A549 (cell line): ENCODE measurements at regions not wholly inside any gene's neighbourhood (a gene's known extent, or its start where the extent isn't known, plus 50 kb on each side); places are given as distances from the start of the nearest gene placed in this dataset.
"Not testable (repeated sequence)": the region's sequence is repeated elsewhere in the genome, so short reads cannot be mapped to it uniquely, and the experiment has no call there.

Experiments
- ATAC-seq, 2 experiments: fragments of 200-7000 bp in 1 of 2; fragments of >200 bp in 1 of 2; cut with Nextera tagmentation in 1 of 2; cut with Tn5 transposase in 1 of 2; 3 replicates each; pipeline versions ENCODE4 v1.8.0 to v1.9.1; 2018 to 2020; ENCODE audit warnings: mild to moderate bottlenecking in 1 of 2, moderate library complexity in 1 of 2
- CTCF ChIA-PET: fragments of 300-600 bp; sonication (Branson Sonifier 250); formaldehyde crosslinking; extraction: SDS; loops from one replicate; lab custom pipeline; 2021; ENCODE audit warnings: antibody characterized with exemption, inconsistent platforms; lab: Yijun Ruan, JAX
- POLR2A ChIA-PET: fragments of 350-600 bp; formaldehyde crosslinking; extraction: SDS; loops from one replicate; lab custom pipeline; 2021; ENCODE audit warnings: antibody characterized with exemption, inconsistent platforms; lab: Yijun Ruan, JAX
- DNase-seq, 2 experiments: peaks; one replicate each; pipeline versions ENCODE4 v3.0.0 to v3.0.0-alpha.2; 2011 to 2016; ENCODE audit warnings: low read depth in 1 of 2, low spot score in 1 of 2
- FAIRE-seq: peaks from 2 replicates; lab custom pipeline; 2011; peaks lifted over from hg19 to GRCh38; lab: Jason Lieb, UNC
- H3K27ac ChIP-seq, 2 experiments: fragments of >200 bp; sonication (Bioruptor Twin); formaldehyde crosslinking; 3 replicates each; pipeline ENCODE4 v1.5.1; 2016 to 2017
- H3K4me1 ChIP-seq: fragments of >200 bp; sonication (Bioruptor Twin); formaldehyde crosslinking; 3 replicates; pipeline ENCODE4 v1.6.1; 2016
- H3K4me2 ChIP-seq: fragments of >200 bp; sonication (Bioruptor Twin); formaldehyde crosslinking; 3 replicates; pipeline ENCODE4 v1.6.1; 2016
- H3K4me3 ChIP-seq: fragments of >200 bp; sonication (Bioruptor Twin); formaldehyde crosslinking; 3 replicates; pipeline ENCODE4 v1.5.1; 2016
- H3K9me3 ChIP-seq: fragments of >200 bp; sonication (Bioruptor Twin); formaldehyde crosslinking; 3 replicates; pipeline ENCODE4 v1.6.1; 2016
- CBX2 ChIP-seq: fragments of 200-600 bp; sonication (generic); IDR thresholded peaks from 2 replicates; pipeline ENCODE4 v1.6.1; 2016; ENCODE audit warnings: low read depth, mild to moderate bottlenecking, borderline replicate concordance
- CBX8 ChIP-seq: fragments of 200-600 bp; sonication (generic); IDR thresholded peaks from 2 replicates; pipeline ENCODE4 v1.6.1; 2016
- CEBPB ChIP-seq, 2 experiments: fragments of >200 bp in 1 of 2; sonication (Bioruptor Twin) in 1 of 2; formaldehyde crosslinking in 1 of 2; IDR thresholded peaks; 2 replicates each; pipeline ENCODE4 v1.6.1; 2012 to 2016
- CHD2 ChIP-seq: fragments of 150-350 bp; IDR thresholded peaks from 2 replicates; pipeline ENCODE4 v1.6.1; 2014; ENCODE audit warnings: low read length; ENCODE audit not compliant: partially characterized antibody
- CHD4 ChIP-seq: fragments of 200-600 bp; sonication (generic); IDR thresholded peaks from 2 replicates; pipeline ENCODE4 v1.6.1; 2016; ENCODE audit warnings: antibody characterized with exemption, mild to moderate bottlenecking, borderline replicate concordance
- EHF ChIP-seq: fragments of 250-450 bp; sonication (Bioruptor Pico); IDR thresholded peaks from 2 replicates; pipeline ENCODE4 v1.5.0; 2020; ENCODE audit warnings: mild to moderate bottlenecking
- FOSL2 ChIP-seq, 2 experiments: fragments of 450-650 bp in 1 of 2; fragments of >200 bp in 1 of 2; sonication (Bioruptor Twin) in 1 of 2; formaldehyde crosslinking; IDR thresholded peaks; 2 replicates each; pipeline versions ENCODE4 v1.5.0 to v1.6.1; 2016 to 2020; ENCODE audit warnings: mild to moderate bottlenecking in 1 of 2, moderate library complexity in 1 of 2
- FOXS1 ChIP-seq: fragments of 250-450 bp; sonication (Bioruptor Pico); IDR thresholded peaks from 2 replicates; pipeline ENCODE4 v1.5.0; 2020; ENCODE audit warnings: mild to moderate bottlenecking, moderate library complexity
- GATA3 ChIP-seq: IDR thresholded peaks from 2 replicates; pipeline ENCODE4 v1.6.1; 2012; ENCODE audit warnings: borderline replicate concordance
- HDAC2 ChIP-seq: fragments of 200-600 bp; sonication (generic); IDR thresholded peaks from 2 replicates; pipeline ENCODE4 v1.6.1; 2016
- MAFK ChIP-seq: fragments of 450-650 bp; IDR thresholded peaks from 2 replicates; pipeline ENCODE4 v1.6.1; 2014; ENCODE audit not compliant: partially characterized antibody
- PHF8 ChIP-seq: fragments of 200-600 bp; sonication (generic); IDR thresholded peaks from 2 replicates; pipeline ENCODE4 v1.6.1; 2016; ENCODE audit warnings: low read depth, mild to moderate bottlenecking, antibody characterized with exemption, moderate library complexity, borderline replicate concordance
- RAD21 ChIP-seq, 2 experiments: fragments of >200 bp in 1 of 2; sonication (Bioruptor Twin) in 1 of 2; formaldehyde crosslinking in 1 of 2; IDR thresholded peaks in 1 of 2; conservative IDR thresholded peaks in 1 of 2; 2 replicates in 1 of 2; 3 replicates in 1 of 2; pipeline ENCODE4 v1.6.1; 2012 to 2018; ENCODE audit warnings: inconsistent platforms in 1 of 2
- RCOR1 ChIP-seq: fragments of 150-350 bp; IDR thresholded peaks from 2 replicates; pipeline ENCODE4 v1.6.1; 2014; ENCODE audit warnings: antibody characterized with exemption, low read length, low read depth
- SMC3 ChIP-seq: fragments of >200 bp; sonication (Bioruptor Twin); formaldehyde crosslinking; IDR thresholded peaks from 3 replicates; pipeline ENCODE4 v1.6.1; 2018; ENCODE audit warnings: inconsistent platforms
- SREBF2 ChIP-seq: fragments of 450-650 bp; IDR thresholded peaks from 2 replicates; pipeline ENCODE4 v1.6.1; 2014; ENCODE audit warnings: mild to moderate bottlenecking, moderate library complexity
- TP53 ChIP-seq: fragments of 250-450 bp; sonication (Bioruptor Pico); IDR thresholded peaks from 2 replicates; pipeline ENCODE4 v1.5.0; 2021; ENCODE audit warnings: mild to moderate bottlenecking, moderate library complexity
- ZNF302 ChIP-seq: fragments of 250-450 bp; sonication (Bioruptor Pico); IDR thresholded peaks from 2 replicates; pipeline ENCODE4 v1.9.0; 2021; ENCODE audit warnings: inconsistent platforms, mild to moderate bottlenecking, moderate library complexity
- WGBS: methylation state at CpG from one replicate; pipeline ENCODE4 v1.1.6; 2017; ENCODE audit errors: missing lambda C conversion rate; 5-methylcytosine and 5-hydroxymethylcytosine counted together
- TF ChIP-seq, protein P1 (sequence below): fragments of 200-600 bp; sonication (generic); IDR thresholded peaks from 2 replicates; pipeline ENCODE4 v1.6.1; 2016; ENCODE audit warnings: antibody characterized with exemption, mild to moderate bottlenecking, moderate library complexity
- TF ChIP-seq, protein P2 (sequence below): fragments of 450-650 bp; IDR thresholded peaks from 2 replicates; pipeline ENCODE4 v1.6.1; 2014; ENCODE audit warnings: antibody characterized with exemption
- TF ChIP-seq, protein P3 (sequence below): fragments of >200 bp; sonication (Bioruptor Twin); formaldehyde crosslinking; IDR thresholded peaks from 3 replicates; pipeline ENCODE4 v1.5.1; 2016
- TF ChIP-seq, protein P4 (sequence below): IDR thresholded peaks from 2 replicates; pipeline ENCODE4 v1.6.1; 2012; ENCODE audit warnings: low read depth, borderline replicate concordance

DNA sequence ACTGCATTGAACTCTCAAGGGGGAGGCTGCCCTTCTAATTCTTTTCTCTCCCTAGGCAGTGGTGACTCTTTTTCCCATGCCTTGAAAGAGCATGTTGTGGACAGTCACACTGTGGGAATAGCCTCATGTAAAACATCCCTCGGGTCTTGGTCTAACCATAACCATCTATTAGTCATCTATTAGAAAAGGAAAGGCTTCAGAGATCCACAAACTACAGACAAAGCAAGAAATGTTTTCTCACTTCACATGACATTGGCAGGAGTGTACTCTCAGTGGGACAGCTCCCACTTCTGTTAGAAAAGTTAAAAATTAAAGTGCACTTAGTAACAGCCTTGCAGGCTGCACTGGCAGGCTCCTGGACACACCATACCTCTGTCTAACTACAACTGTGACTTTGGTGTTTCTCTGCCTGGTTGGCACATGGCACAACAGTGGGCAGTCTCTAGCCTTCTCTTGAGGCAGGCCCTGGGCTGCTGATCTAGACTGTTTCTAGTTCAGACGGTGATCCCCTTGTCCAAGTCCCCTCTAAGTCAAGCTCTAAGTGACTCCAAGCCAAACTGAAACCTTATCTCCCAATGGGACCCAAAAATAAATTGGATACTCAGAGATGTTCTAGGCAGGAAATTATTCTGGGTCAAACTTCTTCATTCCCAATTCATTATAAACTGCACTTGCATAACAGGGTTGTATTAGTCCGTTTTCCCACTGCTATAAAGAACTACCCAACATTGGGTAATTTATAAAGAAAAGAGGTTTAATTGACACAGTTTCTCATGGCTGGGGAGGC lies 57.9 kb upstream of the ITGB1 start (continued):
- TF ChIP-seq, protein P1, sequence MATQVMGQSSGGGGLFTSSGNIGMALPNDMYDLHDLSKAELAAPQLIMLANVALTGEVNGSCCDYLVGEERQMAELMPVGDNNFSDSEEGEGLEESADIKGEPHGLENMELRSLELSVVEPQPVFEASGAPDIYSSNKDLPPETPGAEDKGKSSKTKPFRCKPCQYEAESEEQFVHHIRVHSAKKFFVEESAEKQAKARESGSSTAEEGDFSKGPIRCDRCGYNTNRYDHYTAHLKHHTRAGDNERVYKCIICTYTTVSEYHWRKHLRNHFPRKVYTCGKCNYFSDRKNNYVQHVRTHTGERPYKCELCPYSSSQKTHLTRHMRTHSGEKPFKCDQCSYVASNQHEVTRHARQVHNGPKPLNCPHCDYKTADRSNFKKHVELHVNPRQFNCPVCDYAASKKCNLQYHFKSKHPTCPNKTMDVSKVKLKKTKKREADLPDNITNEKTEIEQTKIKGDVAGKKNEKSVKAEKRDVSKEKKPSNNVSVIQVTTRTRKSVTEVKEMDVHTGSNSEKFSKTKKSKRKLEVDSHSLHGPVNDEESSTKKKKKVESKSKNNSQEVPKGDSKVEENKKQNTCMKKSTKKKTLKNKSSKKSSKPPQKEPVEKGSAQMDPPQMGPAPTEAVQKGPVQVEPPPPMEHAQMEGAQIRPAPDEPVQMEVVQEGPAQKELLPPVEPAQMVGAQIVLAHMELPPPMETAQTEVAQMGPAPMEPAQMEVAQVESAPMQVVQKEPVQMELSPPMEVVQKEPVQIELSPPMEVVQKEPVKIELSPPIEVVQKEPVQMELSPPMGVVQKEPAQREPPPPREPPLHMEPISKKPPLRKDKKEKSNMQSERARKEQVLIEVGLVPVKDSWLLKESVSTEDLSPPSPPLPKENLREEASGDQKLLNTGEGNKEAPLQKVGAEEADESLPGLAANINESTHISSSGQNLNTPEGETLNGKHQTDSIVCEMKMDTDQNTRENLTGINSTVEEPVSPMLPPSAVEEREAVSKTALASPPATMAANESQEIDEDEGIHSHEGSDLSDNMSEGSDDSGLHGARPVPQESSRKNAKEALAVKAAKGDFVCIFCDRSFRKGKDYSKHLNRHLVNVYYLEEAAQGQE: no peak
- no peak for TF ChIP-seq FOSL2 (IDR thresholded peaks at IDR 0.05)
- 0 out of 2 replicates have a peak, but pooled peaks have one; percentile 16 for TF ChIP-seq FOSL2 (CRISPR knock-in tag; IDR thresholded peaks at IDR 0.05)
- no peak; a peak in 1 of 5 replicates for TF ChIP-seq RAD21 (conservative IDR thresholded peaks at IDR 0.05 in 1 of 2, IDR thresholded peaks at IDR 0.05 in 1 of 2)
- no peak for TF ChIP-seq CHD4
- no peak for TF ChIP-seq GATA3
- TF ChIP-seq TP53 (CRISPR knock-in tag): no peak
- TF ChIP-seq RCOR1: no peak
- no peak for TF ChIP-seq SREBF2

DNA sequence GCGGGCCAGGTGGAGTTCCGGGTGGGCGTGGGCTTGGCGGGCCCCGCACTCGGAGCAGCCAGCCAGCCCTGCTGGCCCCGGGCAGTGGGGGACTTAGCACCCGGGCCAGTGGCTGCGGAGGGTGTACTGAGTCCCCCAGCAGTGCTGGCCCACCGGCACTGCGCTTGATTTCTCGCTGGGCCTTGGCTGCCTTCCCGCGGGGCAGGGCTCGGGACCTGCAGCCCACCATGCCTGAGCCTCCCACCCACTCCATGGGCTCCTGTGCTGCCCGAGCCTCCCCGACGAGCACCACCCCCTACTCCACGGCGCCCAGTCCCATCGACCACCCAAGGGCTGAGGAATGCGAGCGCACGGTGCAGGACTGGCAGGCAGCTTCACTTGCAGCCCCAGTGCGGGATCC lies 55.3 kb upstream of the ITGB1 start:
- peaks cover 55% of the 10 kb centered on the region for H3K4me1 ChIP-seq
- H3K4me2 ChIP-seq, FAIRE-seq, H3K9me3 ChIP-seq, DNase-seq, H3K4me3 ChIP-seq, ATAC-seq: not testable (repeated sequence)
- 99% methylated on average over 11 of the region's 25 CpGs for WGBS
- CTCF ChIA-PET: interaction anchor here (1.3 to 2.2 kb wide), 4 partner anchors 54 to 217 kb away, joined by 3 to 17 read pairs (median 4); no protein-coding TSS in a partner anchor
- POLR2A ChIA-PET: interaction anchor here (0.6 kb wide), 1 partner anchor 762 kb away, joined by 4 read pairs; no protein-coding TSS in a partner anchor
- H3K27ac ChIP-seq: peak overlapping the region in 1 of 2 experiments; percentile 98; a peak in 1 of 6 replicates

DNA sequence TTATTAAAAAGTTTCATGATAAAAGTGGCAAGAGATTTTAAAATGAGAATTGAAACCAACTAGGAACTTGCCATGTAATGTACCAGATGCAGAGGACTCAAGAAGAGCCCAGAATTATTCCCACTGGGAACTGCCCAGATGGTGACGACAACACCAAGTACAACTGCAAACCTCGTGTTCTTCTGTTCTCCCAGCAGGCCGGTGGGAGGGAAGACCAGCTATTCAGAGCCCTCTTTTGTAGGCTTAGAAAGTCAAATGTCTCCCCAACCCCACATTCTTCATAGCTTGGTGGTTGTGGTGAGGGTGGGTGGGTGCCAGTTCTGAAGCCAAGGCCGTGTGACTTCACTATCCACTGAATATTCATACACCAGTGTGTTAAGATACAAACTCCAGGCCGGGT lies 54.3 kb upstream of the ITGB1 start:
- ChIA-PET POLR2A (no interaction called here), CTCF (interaction anchor here (1.0 to 5.5 kb wide), 7 partner anchors 55 to 216 kb away, joined by 3 to 82 read pairs (median 3); no protein-coding TSS in a partner anchor)
- Histone ChIP-seq H3K9me3 (no peaks in the 10 kb centered on the region), H3K4me3 (no peak overlapping the region), H3K27ac (peak overlapping the region; percentile 98 to 99)
- no peak for DNase-seq
- ATAC-seq: no peak
- FAIRE-seq: no peak
- 85% methylated on average over 5 of the region's 5 CpGs for WGBS
- TF ChIP-seq, protein P2, sequence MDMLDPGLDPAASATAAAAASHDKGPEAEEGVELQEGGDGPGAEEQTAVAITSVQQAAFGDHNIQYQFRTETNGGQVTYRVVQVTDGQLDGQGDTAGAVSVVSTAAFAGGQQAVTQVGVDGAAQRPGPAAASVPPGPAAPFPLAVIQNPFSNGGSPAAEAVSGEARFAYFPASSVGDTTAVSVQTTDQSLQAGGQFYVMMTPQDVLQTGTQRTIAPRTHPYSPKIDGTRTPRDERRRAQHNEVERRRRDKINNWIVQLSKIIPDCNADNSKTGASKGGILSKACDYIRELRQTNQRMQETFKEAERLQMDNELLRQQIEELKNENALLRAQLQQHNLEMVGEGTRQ: no peak
- TF ChIP-seq PHF8 (no peak), CEBPB (IDR thresholded peaks at IDR 0.05) (no peak), HDAC2 (no peak), CBX2 (no peak), MAFK (no peak), CBX8 (no peak), FOXS1 (no peak), CHD2 (no peak), ZNF302 (CRISPR knock-in tag) (no peak), EHF (CRISPR knock-in tag) (no peak), SMC3 (no peak)
- TF ChIP-seq, protein P3, sequence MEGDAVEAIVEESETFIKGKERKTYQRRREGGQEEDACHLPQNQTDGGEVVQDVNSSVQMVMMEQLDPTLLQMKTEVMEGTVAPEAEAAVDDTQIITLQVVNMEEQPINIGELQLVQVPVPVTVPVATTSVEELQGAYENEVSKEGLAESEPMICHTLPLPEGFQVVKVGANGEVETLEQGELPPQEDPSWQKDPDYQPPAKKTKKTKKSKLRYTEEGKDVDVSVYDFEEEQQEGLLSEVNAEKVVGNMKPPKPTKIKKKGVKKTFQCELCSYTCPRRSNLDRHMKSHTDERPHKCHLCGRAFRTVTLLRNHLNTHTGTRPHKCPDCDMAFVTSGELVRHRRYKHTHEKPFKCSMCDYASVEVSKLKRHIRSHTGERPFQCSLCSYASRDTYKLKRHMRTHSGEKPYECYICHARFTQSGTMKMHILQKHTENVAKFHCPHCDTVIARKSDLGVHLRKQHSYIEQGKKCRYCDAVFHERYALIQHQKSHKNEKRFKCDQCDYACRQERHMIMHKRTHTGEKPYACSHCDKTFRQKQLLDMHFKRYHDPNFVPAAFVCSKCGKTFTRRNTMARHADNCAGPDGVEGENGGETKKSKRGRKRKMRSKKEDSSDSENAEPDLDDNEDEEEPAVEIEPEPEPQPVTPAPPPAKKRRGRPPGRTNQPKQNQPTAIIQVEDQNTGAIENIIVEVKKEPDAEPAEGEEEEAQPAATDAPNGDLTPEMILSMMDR: no peak
- TF ChIP-seq, protein P4, sequence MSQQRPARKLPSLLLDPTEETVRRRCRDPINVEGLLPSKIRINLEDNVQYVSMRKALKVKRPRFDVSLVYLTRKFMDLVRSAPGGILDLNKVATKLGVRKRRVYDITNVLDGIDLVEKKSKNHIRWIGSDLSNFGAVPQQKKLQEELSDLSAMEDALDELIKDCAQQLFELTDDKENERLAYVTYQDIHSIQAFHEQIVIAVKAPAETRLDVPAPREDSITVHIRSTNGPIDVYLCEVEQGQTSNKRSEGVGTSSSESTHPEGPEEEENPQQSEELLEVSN: no peak
- TF ChIP-seq, all 56 proteins: peak for 0
- no peak overlapping the region for H3K4me2 ChIP-seq
- peaks cover 60% of the 10 kb centered on the region for H3K4me1 ChIP-seq
